K562 (cell line): ENCODE measurements at regions not wholly inside any gene's neighbourhood (a gene's known extent, or its start where the extent isn't known, plus 50 kb on each side); places are given as distances from the start of the nearest gene placed in this dataset.

Source experiments
- ATAC-seq: fragments of 200-7000 bp; cut with Tn5 transposase; 3 replicates; pipeline ENCODE4 v1.9.1; 2020; ENCODE audit warnings: moderate library complexity
- BruUV-seq: library from RNA; stranded (reverse); fragments of 400-500 nt; replicated peaks from 2 replicates; lab custom pipeline; 2021; lab: Mats Ljungman, UMichigan
- CTCF ChIA-PET: fragments of 300-600 bp; formaldehyde crosslinking; extraction: SDS; loops from one replicate; lab custom pipeline; 2021; ENCODE audit warnings: low intra/inter-chr PET ratio; lab: Yijun Ruan, JAX
- POLR2A ChIA-PET: fragments of 300-600, 350-650 bp; sonication (Branson Sonifier 250); formaldehyde crosslinking; extraction: SDS; loops from one replicate; lab custom pipeline; 2021; ENCODE audit warnings: antibody characterized with exemption, inconsistent platforms; lab: Yijun Ruan, JAX
- DNase-seq, 4 experiments: peaks; one replicate each; pipeline versions ENCODE4 v3.0.0 to v3.0.0-alpha.2; 2011 to 2018; ENCODE audit warnings: low spot score in 3 of 4, mixed read lengths in 3 of 4; ENCODE audit errors: extremely low read depth in 1 of 4
- FAIRE-seq: peaks from 2 replicates; lab custom pipeline; 2011; peaks lifted over from hg19 to GRCh38; lab: Jason Lieb, UNC
- H2AFZ ChIP-seq: 2 replicates; pipeline ENCODE4 v1.6.0; 2011; ENCODE audit warnings: low read depth, low read length, control low read depth, inconsistent platforms
- H3K27ac ChIP-seq: fragments of 200-600 bp; 3 replicates; pipeline ENCODE4 v1.8.0; 2011; ENCODE audit warnings: low read depth, mild to moderate bottlenecking, control low read depth, inconsistent platforms, low read length, moderate library complexity, mixed read lengths; ENCODE audit errors: extremely low read depth
- H3K27me3 ChIP-seq, 2 experiments: fragments of 300-600 bp in 1 of 2; 2 replicates in 1 of 2; 3 replicates in 1 of 2; pipeline versions ENCODE4 v1.6.0 to v1.8.0; 2011; ENCODE audit warnings: inconsistent platforms in 2 of 2, low read length in 2 of 2, mild to moderate bottlenecking in 1 of 2, mixed read lengths in 1 of 2, moderate library complexity in 1 of 2; ENCODE audit not compliant: control insufficient read depth in 2 of 2, insufficient read depth in 2 of 2
- H3K36me3 ChIP-seq: fragments of 300-600 bp; 3 replicates; pipeline ENCODE4 v1.8.0; 2011; ENCODE audit warnings: mild to moderate bottlenecking, low read length, inconsistent platforms; ENCODE audit not compliant: control insufficient read depth, insufficient read depth
- H3K4me1 ChIP-seq, 2 experiments: fragments of 200-600 bp in 1 of 2; replicated peaks in 1 of 2; 2 replicates in 1 of 2; 3 replicates in 1 of 2; pipeline versions ENCODE4 v1.5.1 to v1.8.0; 2011; ENCODE audit warnings: inconsistent platforms in 2 of 2, low read length in 2 of 2, mild to moderate bottlenecking in 1 of 2, mixed read lengths in 1 of 2, moderate library complexity in 1 of 2; ENCODE audit not compliant: control insufficient read depth in 2 of 2, insufficient read depth in 2 of 2
- H3K4me2 ChIP-seq: 2 replicates; pipeline ENCODE4 v1.6.1; 2011; ENCODE audit warnings: low read length, control low read depth, inconsistent platforms, mixed read lengths; ENCODE audit not compliant: insufficient read depth
- H3K4me3 ChIP-seq: fragments of 200-600 bp; sonication (generic), shearing (Covaris generic); 2 replicates; pipeline ENCODE4 v1.5.1; 2016; ENCODE audit warnings: control low read depth, inconsistent platforms
- H3K79me2 ChIP-seq: fragments of 200-600 bp; 3 replicates; pipeline ENCODE4 v1.8.0; 2011; ENCODE audit warnings: low read length, inconsistent platforms; ENCODE audit not compliant: control insufficient read depth, insufficient read depth
- H3K9ac ChIP-seq, 2 experiments: 2 replicates each; pipeline versions ENCODE4 v1.6.0 to v1.6.1; 2011; ENCODE audit warnings: low read depth in 2 of 2, low read length in 2 of 2, control low read depth in 1 of 2, inconsistent platforms in 1 of 2, mild to moderate bottlenecking in 1 of 2, mixed read lengths in 1 of 2; ENCODE audit not compliant: insufficient read depth in 1 of 2
- H3K9me1 ChIP-seq: one replicate; pipeline ENCODE4 v1.6.0; 2011; ENCODE audit warnings: inconsistent platforms, mild to moderate bottlenecking, low read length, moderate library complexity; ENCODE audit not compliant: control insufficient read depth, insufficient read depth
- H3K9me3 ChIP-seq: replicated peaks from 2 replicates; pipeline ENCODE4 v1.5.1; 2011; ENCODE audit warnings: low read depth, low read length, inconsistent platforms; ENCODE audit not compliant: control insufficient read depth, insufficient read depth
- H4K20me1 ChIP-seq: replicated peaks from 2 replicates; pipeline ENCODE4 v1.6.1; 2011; ENCODE audit warnings: low read length, inconsistent platforms, mixed read lengths; ENCODE audit not compliant: control insufficient read depth, insufficient read depth
- ELF4 ChIP-seq: fragments of 450-650 bp; formaldehyde crosslinking; IDR thresholded peaks from 2 replicates; pipeline ENCODE4 v1.4.0; 2022; ENCODE audit warnings: missing genetic modification characterization
- EWSR1 ChIP-seq: fragments of 450-650 bp; IDR thresholded peaks from 2 replicates; pipeline ENCODE4 v1.6.1; 2018; ENCODE audit warnings: borderline replicate concordance, mild to moderate bottlenecking, low read depth, moderate library complexity; ENCODE audit not compliant: partially characterized antibody
- FOXJ2 ChIP-seq: fragments of 200-800 bp; sonication (Bioruptor generic); IDR thresholded peaks from 2 replicates; pipeline ENCODE4 v1.6.1; 2016; ENCODE audit warnings: missing genetic modification characterization, missing compliant biosample characterization
- GATAD2B ChIP-seq: fragments of 450-650 bp; IDR thresholded peaks from 2 replicates; pipeline ENCODE4 v1.6.1; 2017; ENCODE audit warnings: mild to moderate bottlenecking, borderline replicate concordance
- KLF10 ChIP-seq: fragments of 250-450 bp; sonication (Bioruptor Pico); IDR thresholded peaks from 2 replicates; pipeline ENCODE4 v1.6.1; 2021; ENCODE audit warnings: matching md5 sums
- LEF1 ChIP-seq: fragments of 450-650 bp; IDR thresholded peaks from 2 replicates; pipeline ENCODE4 v1.6.1; 2016; ENCODE audit warnings: mild to moderate bottlenecking
- NCOA6 ChIP-seq: fragments of 450-650 bp; IDR thresholded peaks from 2 replicates; pipeline ENCODE4 v1.6.1; 2017; ENCODE audit warnings: mild to moderate bottlenecking
- NELFE ChIP-seq: IDR thresholded peaks from 2 replicates; pipeline ENCODE4 v1.6.1; 2011; ENCODE audit warnings: mild to moderate bottlenecking; ENCODE audit not compliant: insufficient read depth, insufficient read length
- RHOXF2B ChIP-seq: fragments of 250-450 bp; sonication (Bioruptor Pico); conservative IDR thresholded peaks from 2 replicates; pipeline ENCODE4 v1.5.1; 2021
- TCF7 ChIP-seq: sonication (generic); IDR thresholded peaks from 2 replicates; pipeline ENCODE4 v1.6.1; 2016; ENCODE audit warnings: antibody characterized with exemption, borderline replicate concordance
- ZNF134 ChIP-seq: fragments of 250-450 bp; sonication (Bioruptor Pico); conservative IDR thresholded peaks from 2 replicates; pipeline ENCODE4 v1.4.0; 2020
- ZNF699 ChIP-seq: fragments of 250-450 bp; sonication (Bioruptor Pico); IDR thresholded peaks from 2 replicates; pipeline ENCODE4 v1.8.0; 2021; ENCODE audit warnings: mild to moderate bottlenecking, moderate library complexity; ENCODE audit not compliant: insufficient replicate concordance
- WGBS: fragments of 100-300 bp; shearing (Covaris generic); methylation state at CpG from one replicate; pipeline ENCODE4 v1.1.6; 2016; ENCODE audit warnings: low coverage, mixed read lengths; ENCODE audit not compliant: insufficient coverage; ENCODE audit errors: missing lambda C conversion rate; 5-methylcytosine and 5-hydroxymethylcytosine counted together
- in situ Hi-C: fragments of 300-500 bp; cut with MboI; formaldehyde crosslinking; loops from 4 replicates; pipeline ENCODE4 v1.15.0; 2018; ENCODE audit warnings: inconsistent platforms, mixed read lengths
- intact Hi-C: fragments of 100-400 bp; cut with micrococcal nuclease; formaldehyde crosslinking; loops from 2 replicates; pipeline ENCODE4 v1.14.2; 2022
- TF ChIP-seq, protein P1 (sequence below): fragments of 250-450 bp; sonication (Bioruptor Pico); IDR thresholded peaks from 2 replicates; pipeline ENCODE4 v1.8.0; 2022; ENCODE audit warnings: inconsistent platforms, mild to moderate bottlenecking, moderate library complexity, borderline replicate concordance
- TF ChIP-seq, protein P2 (sequence below): fragments of 450-650 bp; IDR thresholded peaks from 2 replicates; pipeline ENCODE4 v1.6.1; 2016; ENCODE audit warnings: low read depth

DNA sequence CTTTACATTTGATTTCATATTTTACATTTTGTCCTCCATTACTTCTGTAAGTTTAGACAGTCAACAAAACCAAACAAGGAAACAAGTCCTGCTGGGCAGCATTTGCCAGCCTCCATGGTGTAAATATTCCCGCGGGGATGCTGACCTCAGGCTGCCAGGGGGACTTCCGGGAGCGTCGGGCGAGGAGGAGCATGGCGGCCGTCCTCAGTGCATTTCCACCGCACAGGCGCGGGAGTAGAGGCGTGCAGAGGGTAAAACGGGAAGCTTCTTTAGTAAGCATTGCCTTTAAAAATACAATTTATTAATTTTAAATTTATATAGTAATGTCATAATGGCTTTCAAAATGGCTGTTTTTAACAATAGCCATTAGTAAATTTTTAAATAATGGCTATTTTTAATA, 385.3 kb upstream of the IRX4 start:
- 2% methylated on average over 13 of the region's 13 CpGs for WGBS

More for the DNA sequence above, 385.3 kb upstream of the IRX4 start:
- Histone ChIP-seq H3K9me1 (no peaks in the 10 kb centered on the region), H2AFZ (no peak overlapping the region), H3K27ac (no peak overlapping the region), H3K9me3 (no peaks in the 10 kb centered on the region), H3K36me3 (no peaks in the 10 kb centered on the region), H4K20me1 (no peaks in the 10 kb centered on the region), H3K79me2 (no peaks in the 10 kb centered on the region), H3K9ac (no peak overlapping the region), H3K4me2 (no peak overlapping the region), H3K4me1 (no peaks in the 10 kb centered on the region), H3K27me3 (peaks cover 5 to 26% of the 10 kb centered on the region in 2 experiments; a peak in 3 of 5 replicates), H3K4me3 (no peak overlapping the region)
- ChIA-PET POLR2A (no interaction called here), CTCF (no interaction called here)
- in situ Hi-C loops = no loop called here
- FAIRE-seq (no peak), DNase-seq (no peak), ATAC-seq (no peak)
- no peak for TF ChIP-seq NELFE
- no peak for TF ChIP-seq ZNF134 (CRISPR knock-in tag)
- no peak for TF ChIP-seq FOXJ2 (tag)
- TF ChIP-seq TCF7 = no peak
- TF ChIP-seq LEF1 = no peak
- TF ChIP-seq ZNF699 = no peak
- TF ChIP-seq, protein P1, sequence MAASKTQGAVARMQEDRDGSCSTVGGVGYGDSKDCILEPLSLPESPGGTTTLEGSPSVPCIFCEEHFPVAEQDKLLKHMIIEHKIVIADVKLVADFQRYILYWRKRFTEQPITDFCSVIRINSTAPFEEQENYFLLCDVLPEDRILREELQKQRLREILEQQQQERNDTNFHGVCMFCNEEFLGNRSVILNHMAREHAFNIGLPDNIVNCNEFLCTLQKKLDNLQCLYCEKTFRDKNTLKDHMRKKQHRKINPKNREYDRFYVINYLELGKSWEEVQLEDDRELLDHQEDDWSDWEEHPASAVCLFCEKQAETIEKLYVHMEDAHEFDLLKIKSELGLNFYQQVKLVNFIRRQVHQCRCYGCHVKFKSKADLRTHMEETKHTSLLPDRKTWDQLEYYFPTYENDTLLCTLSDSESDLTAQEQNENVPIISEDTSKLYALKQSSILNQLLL (CRISPR knock-in tag) = no peak
- no peak for TF ChIP-seq GATAD2B
- TF ChIP-seq EWSR1 = no peak
- TF ChIP-seq RHOXF2B (CRISPR knock-in tag) = no peak
- TF ChIP-seq, protein P2, sequence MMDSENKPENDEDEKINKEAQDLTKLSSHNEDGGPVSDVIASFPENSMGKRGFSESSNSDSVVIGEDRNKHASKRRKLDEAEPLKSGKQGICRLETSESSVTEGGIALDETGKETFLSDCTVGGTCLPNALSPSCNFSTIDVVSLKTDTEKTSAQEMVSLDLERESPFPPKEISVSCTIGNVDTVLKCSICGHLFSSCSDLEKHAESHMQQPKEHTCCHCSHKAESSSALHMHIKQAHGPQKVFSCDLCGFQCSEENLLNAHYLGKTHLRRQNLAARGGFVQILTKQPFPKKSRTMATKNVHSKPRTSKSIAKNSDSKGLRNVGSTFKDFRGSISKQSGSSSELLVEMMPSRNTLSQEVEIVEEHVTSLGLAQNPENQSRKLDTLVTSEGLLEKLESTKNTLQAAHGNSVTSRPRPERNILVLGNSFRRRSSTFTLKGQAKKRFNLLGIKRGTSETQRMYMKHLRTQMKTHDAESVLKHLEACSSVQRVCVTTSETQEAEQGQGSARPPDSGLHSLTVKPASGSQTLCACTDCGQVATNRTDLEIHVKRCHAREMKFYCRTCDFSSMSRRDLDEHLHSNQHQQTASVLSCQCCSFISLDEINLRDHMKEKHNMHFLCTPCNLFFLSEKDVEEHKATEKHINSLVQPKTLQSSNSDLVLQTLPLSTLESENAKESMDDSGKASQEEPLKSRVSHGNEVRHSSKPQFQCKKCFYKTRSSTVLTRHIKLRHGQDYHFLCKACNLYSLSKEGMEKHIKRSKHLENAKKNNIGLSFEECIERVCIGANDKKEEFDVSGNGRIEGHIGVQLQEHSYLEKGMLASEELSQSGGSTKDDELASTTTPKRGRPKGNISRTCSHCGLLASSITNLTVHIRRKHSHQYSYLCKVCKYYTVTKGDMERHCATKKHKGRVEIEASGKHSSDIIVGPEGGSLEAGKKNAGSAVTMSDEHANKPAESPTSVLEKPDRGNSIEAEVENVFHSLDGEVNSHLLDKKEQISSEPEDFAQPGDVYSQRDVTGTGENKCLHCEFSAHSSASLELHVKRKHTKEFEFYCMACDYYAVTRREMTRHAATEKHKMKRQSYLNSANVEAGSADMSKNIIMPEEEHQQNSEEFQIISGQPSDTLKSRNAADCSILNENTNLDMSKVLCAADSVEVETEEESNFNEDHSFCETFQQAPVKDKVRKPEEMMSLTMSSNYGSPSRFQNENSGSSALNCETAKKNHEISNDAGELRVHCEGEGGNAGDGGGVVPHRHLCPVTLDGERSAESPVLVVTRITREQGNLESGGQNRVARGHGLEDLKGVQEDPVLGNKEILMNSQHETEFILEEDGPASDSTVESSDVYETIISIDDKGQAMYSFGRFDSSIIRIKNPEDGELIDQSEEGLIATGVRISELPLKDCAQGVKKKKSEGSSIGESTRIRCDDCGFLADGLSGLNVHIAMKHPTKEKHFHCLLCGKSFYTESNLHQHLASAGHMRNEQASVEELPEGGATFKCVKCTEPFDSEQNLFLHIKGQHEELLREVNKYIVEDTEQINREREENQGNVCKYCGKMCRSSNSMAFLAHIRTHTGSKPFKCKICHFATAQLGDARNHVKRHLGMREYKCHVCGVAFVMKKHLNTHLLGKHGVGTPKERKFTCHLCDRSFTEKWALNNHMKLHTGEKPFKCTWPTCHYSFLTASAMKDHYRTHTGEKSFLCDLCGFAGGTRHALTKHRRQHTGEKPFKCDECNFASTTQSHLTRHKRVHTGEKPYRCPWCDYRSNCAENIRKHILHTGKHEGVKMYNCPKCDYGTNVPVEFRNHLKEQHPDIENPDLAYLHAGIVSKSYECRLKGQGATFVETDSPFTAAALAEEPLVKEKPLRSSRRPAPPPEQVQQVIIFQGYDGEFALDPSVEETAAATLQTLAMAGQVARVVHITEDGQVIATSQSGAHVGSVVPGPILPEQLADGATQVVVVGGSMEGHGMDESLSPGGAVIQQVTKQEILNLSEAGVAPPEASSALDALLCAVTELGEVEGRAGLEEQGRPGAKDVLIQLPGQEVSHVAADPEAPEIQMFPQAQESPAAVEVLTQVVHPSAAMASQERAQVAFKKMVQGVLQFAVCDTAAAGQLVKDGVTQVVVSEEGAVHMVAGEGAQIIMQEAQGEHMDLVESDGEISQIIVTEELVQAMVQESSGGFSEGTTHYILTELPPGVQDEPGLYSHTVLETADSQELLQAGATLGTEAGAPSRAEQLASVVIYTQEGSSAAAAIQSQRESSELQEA = no peak
- no peak for TF ChIP-seq ELF4 (CRISPR knock-in tag)
- TF ChIP-seq NCOA6 = no peak
- TF ChIP-seq KLF10 = no peak
- no TSS peak for BruUV-seq
- intact Hi-C loops = no loop called here
